WERI-Rb-1 (cell line): ENCODE measurements at regions not wholly inside any gene's neighbourhood (a gene's known extent, or its start where the extent isn't known, plus 50 kb on each side); places are given as distances from the start of the nearest gene placed in this dataset.

Experiments used
- DNase-seq: peaks from one replicate; pipeline ENCODE4 v3.0.0-alpha.2; 2020
- H3K27ac ChIP-seq: fragments of 250-450 bp; sonication (Bioruptor Pico); 2 replicates; pipeline ENCODE4 v1.5.1; 2020; ENCODE audit warnings: mild to moderate bottlenecking, moderate library complexity
- H3K27me3 ChIP-seq: fragments of 250-450 bp; sonication (Bioruptor Pico); 2 replicates; pipeline ENCODE4 v1.5.1; 2021; ENCODE audit warnings: mild to moderate bottlenecking, low read depth, moderate library complexity; ENCODE audit not compliant: insufficient read depth, severe bottlenecking
- H3K36me3 ChIP-seq: fragments of 250-450 bp; sonication (Bioruptor Pico); 2 replicates; pipeline ENCODE4 v1.5.1; 2020; ENCODE audit warnings: mild to moderate bottlenecking, moderate library complexity
- H3K4me3 ChIP-seq: 2 replicates; pipeline ENCODE4 v1.5.1; 2011; ENCODE audit warnings: low read depth, mild to moderate bottlenecking, control low read depth, low read length
- H3K9me3 ChIP-seq: fragments of 250-450 bp; sonication (Bioruptor Pico); 2 replicates; pipeline ENCODE4 v1.5.1; 2021; ENCODE audit warnings: mild to moderate bottlenecking, moderate library complexity; ENCODE audit not compliant: severe bottlenecking
- TF ChIP-seq, protein P1 (sequence below): IDR thresholded peaks from 2 replicates; pipeline ENCODE4 v1.5.1; 2011; ENCODE audit warnings: low read depth, mild to moderate bottlenecking, control low read depth, inconsistent platforms, low read length

DNA sequence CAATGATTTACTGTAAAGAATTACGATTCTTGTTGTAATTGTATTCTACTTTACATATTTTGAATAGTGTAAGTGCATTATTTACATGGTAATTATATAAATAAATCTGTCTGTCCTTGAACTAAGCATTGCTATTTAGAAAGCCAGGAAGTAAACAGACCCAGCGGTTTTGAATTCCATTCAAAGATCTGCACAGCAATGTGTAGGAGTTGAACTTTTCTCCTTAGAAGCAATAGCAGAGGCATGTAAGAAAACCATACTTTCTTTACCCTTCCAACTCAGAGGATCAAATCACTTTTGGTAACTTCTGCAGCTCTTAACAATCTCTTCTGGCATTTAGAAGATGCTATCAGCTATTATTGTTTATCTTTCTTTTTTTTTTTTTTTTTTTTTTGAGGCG is 109.2 kb upstream of the VRK2 start:
- Histone ChIP-seq H3K4me3 (no peak overlapping the region), H3K27ac (no peak overlapping the region), H3K36me3 (no peaks in the 10 kb centered on the region), H3K9me3 (peaks cover 16% of the 10 kb centered on the region), H3K27me3 (no peaks in the 10 kb centered on the region)
- DNase-seq: no peak
- TF ChIP-seq, protein P1, sequence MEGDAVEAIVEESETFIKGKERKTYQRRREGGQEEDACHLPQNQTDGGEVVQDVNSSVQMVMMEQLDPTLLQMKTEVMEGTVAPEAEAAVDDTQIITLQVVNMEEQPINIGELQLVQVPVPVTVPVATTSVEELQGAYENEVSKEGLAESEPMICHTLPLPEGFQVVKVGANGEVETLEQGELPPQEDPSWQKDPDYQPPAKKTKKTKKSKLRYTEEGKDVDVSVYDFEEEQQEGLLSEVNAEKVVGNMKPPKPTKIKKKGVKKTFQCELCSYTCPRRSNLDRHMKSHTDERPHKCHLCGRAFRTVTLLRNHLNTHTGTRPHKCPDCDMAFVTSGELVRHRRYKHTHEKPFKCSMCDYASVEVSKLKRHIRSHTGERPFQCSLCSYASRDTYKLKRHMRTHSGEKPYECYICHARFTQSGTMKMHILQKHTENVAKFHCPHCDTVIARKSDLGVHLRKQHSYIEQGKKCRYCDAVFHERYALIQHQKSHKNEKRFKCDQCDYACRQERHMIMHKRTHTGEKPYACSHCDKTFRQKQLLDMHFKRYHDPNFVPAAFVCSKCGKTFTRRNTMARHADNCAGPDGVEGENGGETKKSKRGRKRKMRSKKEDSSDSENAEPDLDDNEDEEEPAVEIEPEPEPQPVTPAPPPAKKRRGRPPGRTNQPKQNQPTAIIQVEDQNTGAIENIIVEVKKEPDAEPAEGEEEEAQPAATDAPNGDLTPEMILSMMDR: no peak

DNA sequence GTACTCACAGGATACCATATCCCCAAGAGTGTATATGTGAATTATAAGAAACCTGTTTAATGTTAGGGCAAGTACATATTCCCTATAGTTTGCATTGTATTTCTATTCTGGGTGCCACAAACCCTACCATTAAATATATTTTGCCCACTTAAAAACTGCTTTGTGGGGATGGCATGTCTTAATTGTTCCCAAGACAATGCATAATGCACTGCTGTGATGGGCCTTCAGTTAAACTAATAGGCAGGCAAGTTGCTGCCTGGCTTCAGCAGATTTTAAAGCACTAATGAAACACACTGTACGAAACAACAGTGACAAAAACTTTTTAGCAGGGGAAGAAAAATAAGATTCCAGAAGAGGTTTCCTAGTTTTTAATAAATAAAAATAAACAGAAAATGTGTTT is 104.8 kb upstream of the VRK2 start:
- no peak for DNase-seq

DNA sequence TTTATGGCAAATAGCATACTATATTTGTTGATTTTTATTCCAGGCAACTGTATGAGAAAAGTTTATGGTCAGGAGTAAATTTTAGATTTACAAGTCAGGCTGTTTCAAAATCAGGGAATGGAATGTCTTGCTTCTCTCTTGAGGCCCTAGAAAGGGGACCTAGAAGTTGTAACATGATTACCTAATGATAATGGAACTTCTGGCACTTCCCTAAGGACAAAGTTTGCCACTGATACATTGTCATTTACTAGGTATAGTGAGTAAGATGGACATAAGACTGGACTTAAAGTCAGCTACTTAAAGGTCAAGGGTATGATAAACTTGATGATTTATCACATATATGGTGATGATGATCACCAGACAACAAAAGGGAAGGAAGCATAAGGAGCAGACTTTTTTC is 103.3 kb upstream of the VRK2 start:
- Histone ChIP-seq H3K27me3 (no peaks in the 10 kb centered on the region), H3K9me3 (no peaks in the 10 kb centered on the region), H3K36me3 (no peaks in the 10 kb centered on the region), H3K4me3 (no peak overlapping the region), H3K27ac (no peak overlapping the region)
- TF ChIP-seq, protein P1: no peak
- DNase-seq: no peak

More for the DNA sequence above, 104.8 kb upstream of the VRK2 start:
- Histone ChIP-seq H3K4me3 (no peak overlapping the region), H3K27me3 (no peaks in the 10 kb centered on the region), H3K9me3 (no peaks in the 10 kb centered on the region), H3K36me3 (no peaks in the 10 kb centered on the region), H3K27ac (no peak overlapping the region)
- TF ChIP-seq, protein P1: no peak

DNA sequence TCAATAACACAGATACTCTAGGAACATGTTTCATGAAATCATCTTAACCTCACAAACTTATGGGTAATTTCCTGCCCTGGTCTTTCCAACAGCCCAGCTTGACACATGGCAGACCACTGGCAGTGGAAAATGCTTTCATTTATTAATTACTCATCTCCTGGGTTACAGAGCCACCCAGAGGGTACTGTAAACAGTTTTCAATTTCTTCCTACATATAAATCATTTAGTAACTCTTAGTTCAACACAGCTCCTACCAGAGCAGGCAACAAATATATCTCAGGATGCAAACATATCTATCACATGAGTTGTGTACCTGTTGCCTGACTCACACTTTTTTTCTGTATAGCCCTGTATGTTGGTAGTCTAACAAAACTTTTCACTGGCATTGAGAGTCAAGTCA is 99.2 kb upstream of the VRK2 start:
- TF ChIP-seq, protein P1: no peak
- no peak overlapping the region for H3K4me3 ChIP-seq
- no peak for DNase-seq
- no peaks in the 10 kb centered on the region for H3K36me3 ChIP-seq
- no peaks in the 10 kb centered on the region for H3K27me3 ChIP-seq
- H3K27ac ChIP-seq: no peak overlapping the region
- no peaks in the 10 kb centered on the region for H3K9me3 ChIP-seq

DNA sequence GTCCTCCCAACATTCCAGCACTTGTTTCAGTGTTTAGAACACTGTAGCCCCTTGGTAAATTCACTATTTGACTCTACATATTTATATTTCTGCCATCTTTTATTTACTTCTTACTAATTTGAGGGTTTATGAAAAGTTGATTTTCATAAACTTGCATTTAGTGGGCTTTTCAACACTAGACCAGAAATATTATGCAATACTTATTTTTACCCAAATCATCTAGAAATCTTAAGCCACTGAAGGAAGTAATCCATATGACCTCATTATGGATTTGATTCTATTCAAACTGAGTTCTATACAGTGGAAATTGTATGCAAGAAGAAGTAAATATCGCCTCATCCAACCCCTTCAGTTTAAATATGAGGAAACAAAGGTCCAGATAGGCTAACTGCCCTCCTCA is 92.6 kb upstream of the VRK2 start:
- Histone ChIP-seq H3K27ac (no peak overlapping the region), H3K36me3 (no peaks in the 10 kb centered on the region), H3K4me3 (no peak overlapping the region), H3K27me3 (no peaks in the 10 kb centered on the region), H3K9me3 (no peaks in the 10 kb centered on the region)
- no peak for DNase-seq
- TF ChIP-seq, protein P1: no peak

DNA sequence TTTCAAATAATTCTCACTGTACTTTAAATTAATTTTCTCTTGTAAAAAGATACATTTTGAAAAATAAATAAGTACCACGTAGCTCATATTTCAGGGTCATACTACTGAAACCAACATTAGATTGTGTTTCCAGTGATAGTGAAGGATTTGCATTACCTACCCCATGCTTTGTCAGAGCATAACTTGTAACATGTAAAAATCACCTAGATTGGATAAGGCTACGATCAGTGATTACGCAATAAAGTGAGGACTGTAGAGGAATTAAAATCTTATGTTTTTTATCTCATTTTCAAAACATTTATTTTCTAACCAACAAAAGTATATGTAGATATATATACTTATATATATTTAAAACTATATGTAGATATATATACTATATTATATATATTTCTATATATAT is 89.4 kb upstream of the VRK2 start:
- no peaks in the 10 kb centered on the region for H3K36me3 ChIP-seq
- TF ChIP-seq, protein P1: no peak
- no peak overlapping the region for H3K27ac ChIP-seq
- no peaks in the 10 kb centered on the region for H3K27me3 ChIP-seq
- H3K9me3 ChIP-seq: no peaks in the 10 kb centered on the region
- no peak for DNase-seq
- no peak overlapping the region for H3K4me3 ChIP-seq
